ENCODE measurements at regions not wholly inside any gene's neighbourhood (a gene's known extent, or its start where the extent isn't known, plus 50 kb on each side); places are given as distances from the start of the nearest gene placed in this dataset.
"Not testable (repeated sequence)": the region's sequence is repeated elsewhere in the genome, so short reads cannot be mapped to it uniquely, and the experiment has no call there.

DNA sequence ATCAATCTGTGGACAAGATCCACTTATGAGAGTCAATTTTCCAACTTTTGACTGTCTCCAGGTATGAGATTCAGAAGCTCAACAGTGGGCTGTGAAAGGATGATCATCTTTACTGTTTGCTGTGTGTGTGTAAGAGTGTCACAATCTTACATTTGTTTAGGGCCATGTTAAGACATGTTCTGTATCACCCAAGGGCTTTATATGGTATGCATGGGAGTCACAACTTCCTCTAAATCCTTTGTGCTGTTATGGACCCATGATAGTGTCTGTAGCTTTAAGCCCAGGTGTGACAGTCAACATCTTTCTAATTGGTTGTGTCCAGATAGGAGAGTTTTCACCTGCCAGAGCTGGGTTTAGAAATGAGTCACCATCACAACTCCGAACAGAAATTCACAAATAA, 70.2 kb downstream of the ZNF726 start:
- ATAC-seq; DNase-seq; intact Hi-C loops (cut with DNase I, micrococcal nuclease): not testable (repeated sequence)

DNA sequence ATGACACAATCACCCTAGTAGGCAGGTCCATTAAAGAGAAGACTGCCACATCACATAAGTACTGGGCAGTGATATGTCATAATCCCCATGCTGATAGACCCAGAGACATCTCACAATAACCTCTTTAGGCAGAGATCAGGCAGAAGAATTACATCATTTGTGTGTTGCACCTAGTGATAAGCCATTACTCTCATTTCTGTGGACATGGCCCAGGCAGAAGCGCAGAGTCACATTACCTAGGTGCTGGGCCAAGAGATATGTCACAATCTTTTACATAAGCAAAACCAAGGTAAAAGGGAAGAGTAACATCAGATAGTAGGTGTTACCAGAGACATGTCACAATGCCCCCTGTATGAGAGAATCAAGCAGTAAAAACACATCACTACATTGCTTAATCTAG, 71.9 kb downstream of the ZNF726 start:
- intact Hi-C loops (cut with DNase I, micrococcal nuclease), result no loop called here
- DNase-seq (no peak), ATAC-seq (no peak)

DNA sequence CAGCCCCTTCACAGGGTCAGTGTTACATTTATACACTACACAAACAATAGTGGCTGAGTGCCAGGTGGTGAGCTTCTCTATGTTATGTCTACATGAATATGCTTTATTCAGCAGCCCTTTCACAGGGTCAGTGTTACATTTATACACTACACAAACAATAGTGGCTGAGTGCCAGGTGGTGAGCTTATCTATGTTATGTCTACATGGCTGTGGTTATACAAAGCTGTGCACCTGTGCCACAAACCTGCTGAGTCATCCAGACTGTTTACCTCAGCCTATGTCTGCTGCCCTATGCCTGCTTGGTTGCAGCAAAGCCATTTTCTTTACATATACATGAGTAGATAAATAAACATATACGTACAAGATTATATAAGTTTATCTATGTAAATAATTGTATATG, 76.5 kb downstream of the ZNF726 start:
- no peak for ATAC-seq
- intact Hi-C loops (cut with DNase I, micrococcal nuclease), result no loop called here
- peak in 1 of 2 donors; percentile 7 for DNase-seq

DNA sequence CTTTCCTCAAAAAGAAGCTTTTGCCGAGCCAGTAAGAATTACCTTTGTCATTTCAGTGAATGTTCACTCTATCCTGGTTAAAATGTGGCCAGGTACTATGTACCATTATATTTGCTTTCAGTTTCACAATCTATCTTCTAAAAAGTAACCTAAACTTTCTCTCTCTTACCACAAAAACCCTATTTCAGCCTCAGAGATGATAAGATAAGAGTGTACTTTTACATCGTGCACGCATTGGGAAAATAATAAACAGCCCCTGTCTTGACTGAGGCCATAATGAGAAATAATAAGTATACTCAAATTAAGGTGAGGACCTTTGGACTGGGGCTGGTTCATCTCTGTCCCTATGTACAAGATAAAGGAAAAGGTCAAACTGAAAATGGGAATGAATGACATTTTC, 77.7 kb downstream of the ZNF726 start:
- intact Hi-C loops (cut with DNase I, micrococcal nuclease), result no loop called here
- ATAC-seq, result no peak

DNA sequence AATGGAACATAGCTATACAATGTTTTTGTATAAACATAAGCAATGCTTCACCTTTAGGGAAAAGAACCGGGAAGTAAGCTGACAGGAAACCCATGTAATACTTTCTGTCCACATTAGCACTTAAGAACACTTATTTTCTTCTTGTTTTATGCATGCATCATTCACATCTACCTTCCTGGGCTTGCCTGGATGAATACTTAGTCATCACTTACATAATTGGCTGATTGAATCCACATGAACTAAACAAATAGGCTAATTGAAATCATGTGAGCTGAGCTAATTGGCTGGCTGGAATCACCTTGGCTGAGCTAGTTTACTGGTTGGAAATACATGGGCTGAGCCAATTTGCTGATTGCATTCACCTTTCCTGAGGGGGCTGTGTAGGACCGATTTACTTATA, 78.8 kb downstream of the ZNF726 start:
- ATAC-seq, result no peak
- intact Hi-C loops (cut with DNase I, micrococcal nuclease), result no loop called here
- no peak for DNase-seq

More for the DNA sequence above, 77.7 kb downstream of the ZNF726 start:
- DNase-seq, result no peak

DNA sequence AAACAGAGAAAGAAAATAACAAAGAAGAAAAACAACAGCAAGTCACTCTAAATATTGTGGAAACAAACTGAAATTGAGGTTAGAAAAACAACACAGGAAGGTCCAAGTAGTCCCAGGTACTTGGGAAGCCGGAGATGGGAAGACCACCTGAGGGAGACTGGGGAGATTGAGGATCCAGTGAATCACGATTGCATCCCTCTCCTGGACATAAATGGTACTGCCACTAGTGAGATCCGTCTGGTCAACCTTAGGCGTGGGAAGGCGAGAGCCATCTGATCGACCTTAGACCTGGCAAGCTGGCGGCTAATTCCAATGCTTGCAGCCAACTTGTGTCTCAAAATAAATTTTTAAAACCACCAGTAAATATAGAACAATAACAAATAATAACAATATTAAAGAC, 81.9 kb downstream of the ZNF726 start:
- DNase-seq (no peak), ATAC-seq (no peak)
- intact Hi-C loops (cut with DNase I, micrococcal nuclease), result no loop called here

DNA sequence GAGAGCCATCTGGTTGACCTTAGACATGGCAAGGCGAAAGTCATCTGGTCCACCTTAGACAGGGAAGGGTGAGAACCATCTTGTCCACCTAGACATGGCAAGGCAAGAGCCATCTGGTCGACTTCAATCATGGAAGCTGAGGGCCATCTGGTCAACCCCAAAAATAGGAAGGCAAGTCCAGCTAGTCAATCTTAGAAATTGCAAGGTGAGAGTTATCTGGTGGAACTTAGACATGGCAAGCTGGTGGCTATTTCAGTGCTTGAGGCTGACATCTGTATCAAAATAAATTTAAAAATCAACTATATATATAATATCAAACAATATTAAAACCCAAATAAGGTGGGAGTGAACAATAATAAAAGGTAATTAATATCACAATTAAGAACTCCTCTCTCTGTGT, 83.9 kb downstream of the ZNF726 start:
- DNase-seq, result no peak
- intact Hi-C loops (cut with DNase I, micrococcal nuclease), result no loop called here
- ATAC-seq, result no peak

DNA sequence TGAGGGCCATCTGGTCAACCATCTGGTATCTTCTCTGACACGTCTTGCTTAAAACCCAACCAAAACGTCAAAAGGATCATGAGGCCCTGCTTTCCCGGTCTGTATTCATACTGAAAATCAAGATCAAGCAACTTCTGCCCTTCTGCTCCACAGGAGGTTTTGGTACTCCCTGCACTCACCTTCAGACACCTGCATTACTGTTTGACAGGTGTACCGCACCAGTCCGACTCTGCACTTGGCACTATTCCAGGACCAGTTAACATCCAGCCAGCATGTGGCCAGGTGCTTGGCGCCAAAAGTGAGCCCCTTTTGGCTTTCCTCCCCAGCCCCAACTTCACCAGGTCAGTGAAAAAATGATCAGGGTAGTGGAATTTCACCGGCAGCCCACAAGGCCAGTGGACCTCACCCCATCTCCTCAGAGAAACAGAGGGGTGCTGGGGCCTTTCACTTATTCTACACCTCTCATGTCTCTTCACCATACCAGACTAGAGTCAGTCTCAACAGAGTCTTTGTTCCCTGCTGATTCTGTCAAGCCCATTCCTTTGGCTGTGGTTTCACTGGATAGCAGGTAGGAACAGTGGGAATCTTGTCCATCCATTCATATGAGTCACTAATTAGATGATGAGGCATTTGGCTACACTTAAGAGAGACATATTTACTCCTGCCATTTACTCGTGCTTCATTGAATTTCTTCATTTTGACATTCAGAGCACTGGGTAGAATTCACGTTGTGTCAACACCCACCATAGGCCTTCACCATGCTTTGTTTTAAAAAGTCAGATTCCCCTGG, 85.3 kb downstream of the ZNF726 start:
- DNase-seq (no peak), ATAC-seq (no peak)
- intact Hi-C loops (cut with DNase I, micrococcal nuclease), result no loop called here

DNA sequence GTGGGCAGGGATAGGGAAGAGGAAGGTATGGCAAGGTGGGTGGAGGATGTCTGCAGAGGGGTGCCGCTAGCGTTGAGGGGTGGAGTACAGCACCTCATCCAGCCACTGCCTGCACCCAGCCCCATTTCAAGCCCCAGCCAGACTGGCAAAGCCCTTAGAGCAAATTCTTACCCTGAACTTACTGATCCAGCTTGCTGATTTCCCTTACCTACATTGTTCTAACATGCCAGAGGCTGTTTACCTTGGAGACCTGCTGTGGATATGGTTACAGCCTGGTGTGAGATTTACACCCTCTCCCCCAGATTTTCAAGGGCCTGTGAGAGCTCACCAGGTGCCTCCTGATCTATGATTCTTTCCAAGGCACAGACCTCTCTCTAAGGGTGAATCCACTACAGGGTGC, 86.0 kb downstream of the ZNF726 start:
- DNase-seq, result no peak
- ATAC-seq, result no peak
- intact Hi-C loops (cut with DNase I, micrococcal nuclease), result no loop called here

DNA sequence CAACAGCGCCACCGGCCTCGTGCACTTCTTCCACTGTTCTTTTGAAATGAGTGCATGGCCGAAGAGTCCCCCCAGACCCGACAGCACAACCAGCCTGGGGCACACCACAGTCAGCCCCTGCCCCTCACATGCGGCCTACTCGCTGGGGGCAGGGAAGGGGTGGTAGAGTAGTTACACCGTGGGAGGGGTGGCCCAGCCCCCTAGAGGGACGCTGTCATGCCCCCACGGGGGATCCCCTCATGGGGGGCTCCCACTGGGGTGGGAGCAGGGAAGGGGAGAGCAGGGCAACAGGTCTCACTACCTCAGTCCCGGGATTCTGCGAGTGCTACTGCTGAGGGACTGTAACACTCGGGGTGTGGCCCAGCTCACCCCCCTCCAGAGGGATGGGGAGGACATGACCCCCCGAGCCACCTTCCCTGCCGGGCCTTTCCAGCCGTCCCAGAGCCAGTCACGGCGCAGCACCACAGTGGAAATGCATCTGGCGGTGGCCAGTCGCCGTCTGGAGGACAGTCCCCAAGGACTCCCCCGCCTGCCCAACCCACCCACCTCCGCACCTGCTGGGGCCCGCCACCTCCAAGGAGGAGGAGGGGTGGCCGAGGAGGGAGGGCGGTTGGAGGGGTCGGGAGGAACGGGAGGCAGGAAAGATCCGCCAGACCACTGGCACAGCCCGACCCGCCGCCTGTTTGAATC, 84.6 kb upstream of the ZNF254 start:
- no peak for ATAC-seq
- intact Hi-C loops (cut with DNase I, micrococcal nuclease), result no loop called here
- no peak for DNase-seq

DNA sequence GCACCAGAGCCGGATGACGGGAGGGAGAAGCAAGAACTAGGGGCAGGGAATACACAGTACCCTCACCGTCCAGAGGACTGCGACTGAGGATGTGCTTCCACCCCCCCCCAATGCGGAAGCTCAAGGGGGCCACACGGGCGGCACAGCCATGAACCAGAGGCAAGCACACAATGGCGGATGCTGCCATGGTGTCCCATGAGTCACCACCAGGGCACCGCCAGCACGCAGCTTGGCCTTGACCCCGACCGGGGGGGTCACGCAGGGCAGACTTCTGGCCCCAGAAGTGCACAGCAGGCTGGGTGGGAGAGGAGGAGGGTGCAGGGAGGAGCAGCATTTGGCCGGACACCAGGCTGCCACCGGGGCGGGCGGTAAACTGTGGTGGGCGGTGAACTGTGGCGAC, 83.5 kb upstream of the ZNF254 start:
- no peak for ATAC-seq
- intact Hi-C loops (cut with DNase I, micrococcal nuclease), result no loop called here
- no peak for DNase-seq

DNA sequence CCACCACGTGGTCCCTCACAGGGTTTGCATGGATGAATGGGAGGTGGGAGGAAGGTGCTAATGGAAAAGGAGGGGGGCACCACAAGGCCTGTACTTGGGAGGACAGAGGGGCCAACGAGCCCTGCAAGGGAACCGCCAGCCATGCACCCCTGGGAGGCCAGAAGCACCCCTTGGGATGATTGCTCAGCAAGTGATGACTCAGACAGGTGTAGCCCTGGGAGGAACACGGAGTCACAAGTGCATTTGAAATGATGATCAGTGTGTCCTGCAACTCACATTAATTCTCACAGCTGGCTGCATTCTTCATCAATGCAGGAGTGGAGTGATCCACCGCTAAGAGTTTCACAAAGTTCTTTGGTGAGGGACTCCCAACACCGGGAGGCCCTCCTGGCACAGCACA, 82.8 kb upstream of the ZNF254 start:
- DNase-seq (no peak), ATAC-seq (no peak)
- intact Hi-C loops (cut with DNase I, micrococcal nuclease), result no loop called here

DNA sequence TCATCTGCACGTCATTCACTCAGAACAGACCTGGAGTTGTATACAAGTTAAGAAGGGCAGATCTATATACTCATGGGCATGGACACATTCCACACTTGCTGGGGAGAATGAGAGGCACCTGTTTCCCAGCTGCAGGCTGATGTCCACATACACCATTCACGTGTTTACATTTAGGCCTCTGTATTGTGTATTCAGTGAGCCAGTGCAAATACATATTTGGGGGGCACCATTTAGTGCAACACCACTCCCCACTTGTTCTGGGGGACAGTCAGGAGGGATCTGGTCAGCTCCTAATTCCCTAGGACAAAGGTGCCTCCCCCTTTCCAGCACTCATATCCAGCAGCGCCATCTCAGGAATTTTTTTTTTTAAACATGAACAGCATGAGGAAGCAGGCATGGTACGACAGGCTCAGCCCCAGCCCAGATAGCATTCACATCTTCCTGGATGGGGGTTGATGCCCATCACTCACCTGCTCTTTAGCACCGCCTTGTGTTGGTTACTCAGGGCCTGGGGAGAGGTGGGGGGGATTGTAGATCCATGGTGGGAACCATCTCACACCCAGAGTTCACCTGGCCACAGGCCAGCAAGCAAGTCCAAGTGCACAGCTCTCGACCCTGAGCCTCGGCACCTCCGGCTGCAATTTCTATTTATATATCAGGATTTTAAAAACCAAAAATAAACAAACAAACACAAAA, 56.9 kb upstream of the ZNF254 start:
- intact Hi-C loops (cut with DNase I, micrococcal nuclease), result no loop called here
- no peak for ATAC-seq
- no peak for DNase-seq

DNA sequence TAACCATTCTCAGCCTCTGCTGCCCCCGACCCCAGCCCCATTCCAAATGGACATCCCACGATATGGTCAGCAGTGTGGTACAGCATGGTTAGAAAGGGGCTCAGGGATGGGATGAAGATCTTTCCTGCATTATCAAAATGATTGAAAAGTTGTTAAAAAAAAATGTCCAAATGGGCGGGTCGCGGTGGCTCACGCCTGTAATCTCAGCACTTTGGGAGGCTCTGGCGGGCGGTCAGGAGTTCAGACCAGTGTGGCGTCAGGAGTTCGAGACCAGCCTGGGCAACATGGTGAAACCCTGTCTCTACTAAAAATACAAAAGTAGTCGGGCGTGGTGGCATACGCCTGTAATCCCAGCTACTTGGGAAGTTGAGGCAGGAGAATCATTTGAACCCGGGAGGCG, 54.3 kb upstream of the ZNF254 start:
- intact Hi-C loops (cut with DNase I, micrococcal nuclease), result no loop called here
- peak in 1 of 2 donors; percentile 13 for DNase-seq

DNA sequence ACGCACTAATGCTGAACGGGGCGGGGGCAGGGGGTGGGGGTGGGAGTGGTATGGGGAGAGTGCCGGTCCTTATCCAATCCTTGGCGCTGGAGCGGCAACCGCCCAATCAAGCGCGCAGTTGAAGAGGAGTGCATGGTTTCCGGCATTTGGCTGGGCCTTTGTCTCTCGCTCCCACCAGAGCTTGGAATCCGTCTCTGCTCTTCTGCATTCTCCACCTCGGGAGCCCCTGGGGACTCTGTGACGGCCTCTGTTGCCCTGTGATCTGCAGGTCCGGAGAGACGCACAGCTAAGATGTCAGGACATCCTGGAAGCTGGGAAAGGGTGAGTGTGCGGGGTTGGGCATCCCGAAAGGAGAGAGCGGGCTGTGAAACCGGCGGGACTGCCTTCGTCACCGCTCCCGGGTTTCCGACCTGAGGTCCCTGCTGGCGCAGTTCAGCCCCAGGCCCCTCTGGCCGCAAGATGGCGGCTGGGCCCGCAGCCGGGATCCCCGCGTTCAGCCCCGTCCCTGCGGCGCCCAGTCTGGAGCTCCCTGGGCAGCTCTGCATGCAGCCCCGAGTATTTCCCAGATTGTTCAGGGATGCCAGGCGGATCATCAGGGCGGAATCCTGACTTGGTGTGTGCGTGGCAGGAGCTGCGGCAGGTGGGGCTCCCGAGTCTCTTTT, 53.6 kb upstream of the ZNF254 start:
- DNase-seq (peak; percentile 87 to 93), ATAC-seq (peak; percentile 95)
- intact Hi-C loops (cut with DNase I, micrococcal nuclease), result no loop called here

More for the DNA sequence above, 54.3 kb upstream of the ZNF254 start:
- no peak for ATAC-seq

DNA sequence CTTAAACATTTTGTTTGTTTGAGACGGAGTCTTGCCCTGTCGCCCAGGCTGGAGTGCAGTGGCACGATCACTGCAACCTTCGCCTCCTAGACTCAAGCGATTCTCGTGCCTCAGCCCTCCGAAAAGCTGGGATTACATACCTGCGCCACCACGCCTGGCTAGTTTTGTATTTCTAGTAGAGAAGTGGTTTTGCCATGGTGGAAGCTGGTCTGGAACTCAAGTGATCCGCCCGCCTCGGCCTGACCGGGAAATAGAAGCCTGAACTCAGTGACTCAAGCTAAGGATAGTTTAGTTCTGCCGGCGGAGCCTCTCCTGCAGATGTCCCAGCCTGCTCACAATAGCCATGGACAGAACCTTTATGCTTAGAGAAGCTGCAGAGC, 53.0 kb upstream of the ZNF254 start:
- intact Hi-C loops (cut with DNase I, micrococcal nuclease), result no loop called here
- DNase-seq, result peak; percentile 35 to 65

DNA sequence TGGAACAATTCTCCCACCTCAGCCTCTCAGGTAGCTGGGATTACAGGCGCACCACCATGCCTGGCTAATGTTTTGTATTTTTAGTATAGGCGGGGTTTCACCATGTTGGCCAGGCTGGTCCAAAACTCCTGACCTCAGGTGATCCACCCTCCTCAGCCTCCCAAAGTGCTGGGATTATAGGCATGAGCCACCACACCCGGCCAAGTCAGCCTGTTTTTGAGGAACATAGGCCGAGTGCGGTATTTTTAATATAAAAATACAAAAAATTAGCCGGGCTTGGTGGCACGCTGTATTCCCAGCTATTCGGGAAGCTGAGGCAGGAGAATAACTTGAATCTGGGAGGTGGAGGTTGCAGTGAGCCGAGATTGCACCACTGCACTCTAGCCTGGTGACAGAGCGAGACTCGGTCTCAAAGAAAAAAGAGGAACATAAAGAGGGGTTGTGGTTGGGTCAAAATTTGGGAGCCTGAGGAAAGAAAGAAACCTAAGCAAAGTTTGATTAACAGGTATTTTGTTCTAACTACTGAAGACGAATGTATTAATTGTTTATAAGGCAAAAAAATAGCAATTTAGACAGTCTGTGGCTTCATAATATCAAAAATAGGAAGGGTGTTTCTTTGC, 51.6 kb upstream of the ZNF254 start:
- ATAC-seq; DNase-seq; intact Hi-C loops (cut with DNase I, micrococcal nuclease): not testable (repeated sequence)

More for the DNA sequence above, 53.0 kb upstream of the ZNF254 start:
- peak; percentile 75 for ATAC-seq

Data from left colon (tissue), 2 donors.